Testis (tissue), 2 donors: ENCODE measurements at regions not wholly inside any gene's neighbourhood (a gene's known extent, or its start where the extent isn't known, plus 50 kb on each side); places are given as distances from the start of the nearest gene placed in this dataset.
A peak's percentile ranks its signal among the peaks of the same experiment; 100 is the strongest.

ENCODE experiments used
- DNase-seq: peaks from one replicate; pipeline ENCODE4 v3.0.0-alpha.2; 2019
- H3K27ac ChIP-seq, 2 donors: fragments of 200-600 bp; sonication (generic); one replicate each; pipeline ENCODE4 v1.5.1; 2019
- H3K27me3 ChIP-seq: fragments of 200-600 bp; sonication (generic); one replicate; pipeline ENCODE4 v1.5.1; 2019
- H3K36me3 ChIP-seq: fragments of 200-600 bp; sonication (generic); one replicate; pipeline ENCODE4 v1.5.1; 2017; ENCODE audit warnings: low read depth; ENCODE audit errors: missing control alignments
- H3K4me1 ChIP-seq: fragments of 200-600 bp; sonication (generic); one replicate; pipeline ENCODE4 v1.5.1; 2019
- H3K4me3 ChIP-seq, 2 donors: fragments of 200-600 bp; sonication (generic); one replicate each; pipeline ENCODE4 v1.5.1; 2017 to 2019
- H3K9me3 ChIP-seq: fragments of 200-600 bp; sonication (generic); one replicate; pipeline ENCODE4 v1.5.1; 2017
- CTCF ChIP-seq, 3 experiments: fragments of 450-650 bp in 2 of 3; fragments of 200-600 bp in 1 of 3; sonication (generic) in 1 of 3; IDR thresholded peaks; one replicate each; pipeline ENCODE4 v1.5.1; 2016 to 2019; ENCODE audit warnings: antibody characterized with exemption in 3 of 3, mild to moderate bottlenecking in 2 of 3, moderate library complexity in 1 of 3
- POLR2A ChIP-seq: fragments of 450-650 bp; IDR thresholded peaks from one replicate; pipeline ENCODE4 v1.6.1; 2017; ENCODE audit warnings: antibody characterized with exemption, mild to moderate bottlenecking, moderate library complexity
- WGBS, 2 donors: methylation state at CpG; one replicate each; pipeline ENCODE4 v1.1.5; 2018; 5-methylcytosine and 5-hydroxymethylcytosine counted together
- intact Hi-C: fragments of 100-400 bp; cut with DNase I; formaldehyde crosslinking; loops from one replicate; pipeline ENCODE4 v1.15.1; 2023; ENCODE audit warnings: low total_unique reads

DNA sequence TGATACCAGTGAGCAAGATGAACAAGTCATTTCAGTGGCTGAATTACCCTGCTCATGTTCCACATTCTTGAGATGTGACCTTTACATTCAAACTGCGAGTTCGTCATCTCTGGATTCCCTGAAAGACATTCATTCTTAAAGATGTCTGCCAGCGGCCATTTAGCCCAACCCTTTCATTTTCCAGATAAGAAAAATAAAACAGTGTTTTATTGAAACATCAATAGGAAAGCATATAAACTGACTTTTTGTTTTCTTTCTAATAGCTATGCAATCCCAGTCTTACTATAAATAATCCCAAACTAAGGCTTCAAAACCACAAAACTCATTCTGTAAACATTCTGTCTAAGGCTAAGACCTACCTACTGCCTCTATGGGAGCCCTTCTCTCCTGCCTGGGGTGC is 134.0 kb downstream of the SAMD5 start:
- 69 to 88% methylated on average over 3 of the region's 3 CpGs for WGBS, 2 donors
- Histone ChIP-seq H3K9me3 (no peaks in the 10 kb centered on the region), H3K4me1 (no peaks in the 10 kb centered on the region), H3K36me3 (no peaks in the 10 kb centered on the region), H3K27me3 (no peaks in the 10 kb centered on the region), H3K27ac (no peak overlapping the region), H3K4me3 (no peak overlapping the region)
- TF ChIP-seq POLR2A = no peak
- TF ChIP-seq CTCF (IDR thresholded peaks at IDR 0.05) = no peak
- intact Hi-C loops = no loop called here
- no peak for DNase-seq

DNA sequence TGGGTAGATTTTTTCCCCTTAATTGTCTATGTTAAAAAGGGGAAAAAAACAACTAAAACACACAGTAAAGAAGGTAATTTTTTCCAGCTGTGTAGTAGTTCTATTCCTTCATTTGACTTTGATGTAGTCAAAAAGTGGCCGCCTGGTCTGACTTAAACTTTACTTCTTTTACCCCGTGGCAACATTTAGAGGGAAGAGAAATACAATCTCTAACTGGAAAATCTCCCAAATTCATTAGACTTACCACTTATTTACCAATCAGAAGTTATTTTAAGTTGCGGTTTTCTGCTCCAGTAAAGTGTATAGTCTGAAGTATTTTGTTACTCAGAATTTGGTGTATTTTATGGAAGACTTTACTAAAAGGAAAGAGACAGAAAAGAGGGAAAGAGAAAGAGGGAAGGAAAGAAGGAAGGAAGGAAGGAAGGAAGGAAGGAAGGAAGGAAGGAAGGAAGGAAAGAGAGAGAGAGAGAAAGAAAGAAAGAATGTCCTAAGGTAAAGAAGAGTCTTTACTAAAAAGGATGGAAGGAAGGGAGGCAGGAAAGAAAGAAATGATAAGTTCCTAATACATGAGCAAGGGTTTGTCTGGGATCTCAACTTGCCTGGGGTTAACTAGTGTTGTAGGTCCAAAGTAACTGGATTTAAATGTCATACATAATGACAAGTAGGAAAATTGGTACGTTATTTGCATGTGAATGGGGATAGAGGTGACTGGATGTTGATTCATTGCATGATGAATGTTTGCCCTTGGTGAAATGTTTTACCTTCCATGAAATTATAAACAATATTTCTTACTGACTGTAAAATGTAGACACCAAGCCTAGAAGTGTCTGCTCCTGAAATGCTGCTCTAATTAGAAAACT is 135.1 kb downstream of the SAMD5 start:
- Histone ChIP-seq H3K4me3 (no peak overlapping the region), H3K27ac (no peak overlapping the region), H3K9me3 (no peaks in the 10 kb centered on the region), H3K4me1 (no peaks in the 10 kb centered on the region), H3K27me3 (no peaks in the 10 kb centered on the region), H3K36me3 (no peaks in the 10 kb centered on the region)
- no peak for DNase-seq
- WGBS, 2 donors = 86% methylated on average over 4 of the region's 4 CpGs
- intact Hi-C loops = no loop called here
- no peak for TF ChIP-seq POLR2A
- no peak for TF ChIP-seq CTCF (IDR thresholded peaks at IDR 0.05)

- Histone ChIP-seq H3K4me3 (no peak overlapping the region), H3K36me3 (no peaks in the 10 kb centered on the region), H3K9me3 (no peaks in the 10 kb centered on the region), H3K4me1 (peaks cover 4% of the 10 kb centered on the region), H3K27me3 (no peaks in the 10 kb centered on the region), H3K27ac (no peak overlapping the region)
- intact Hi-C loops = no loop called here
- no peak for DNase-seq
- 64 to 77% methylated on average over 2 of the region's 2 CpGs for WGBS, 2 donors
- no peak for TF ChIP-seq CTCF (IDR thresholded peaks at IDR 0.05)
- TF ChIP-seq POLR2A = no peak
Measured at GRCh38 chr6:147648916-147649315, 140.4 kb downstream of the SAMD5 start.

DNA sequence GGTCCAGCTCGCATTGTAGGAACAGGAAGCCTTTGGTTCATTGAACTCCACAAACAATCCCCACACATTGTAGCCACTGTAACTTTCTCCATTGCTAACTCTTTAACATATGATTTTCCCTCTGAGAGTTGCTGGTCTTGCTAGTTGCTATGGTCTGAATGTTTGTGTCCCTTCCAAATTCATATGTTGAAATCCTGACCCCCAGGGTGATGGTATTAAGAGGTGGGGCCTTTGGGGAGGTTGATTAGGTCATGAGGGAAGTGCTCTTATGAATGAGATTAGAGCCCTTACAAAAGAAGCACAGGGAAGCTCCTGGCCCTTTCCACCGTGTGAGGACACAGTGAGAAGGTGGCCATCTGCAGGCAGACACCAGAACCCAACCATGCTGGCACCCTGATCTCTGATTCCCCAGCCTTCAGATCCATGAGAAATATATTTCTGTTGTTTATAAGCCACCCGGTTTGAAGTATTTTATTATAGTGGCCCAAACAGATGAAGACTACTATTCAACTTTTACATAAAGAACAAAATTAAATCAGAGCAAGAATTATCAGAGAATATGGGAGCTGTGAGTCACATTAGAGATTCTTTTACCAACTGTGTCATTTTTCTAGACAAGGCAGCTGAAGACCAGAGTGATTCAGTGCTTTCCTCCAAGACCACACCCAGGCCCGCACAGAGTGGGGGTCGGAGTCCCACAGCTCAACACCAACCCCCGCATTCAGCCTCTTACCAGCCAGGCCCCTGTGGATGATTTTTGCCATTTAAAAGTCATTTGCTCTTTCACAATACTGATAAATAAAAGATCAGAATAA is 143.0 kb downstream of the SAMD5 start:
- Histone ChIP-seq H3K27ac (peak overlapping the region; percentile 37 to 63), H3K27me3 (no peaks in the 10 kb centered on the region), H3K4me1 (peaks cover 4% of the 10 kb centered on the region), H3K36me3 (no peaks in the 10 kb centered on the region), H3K4me3 (no peak overlapping the region), H3K9me3 (no peaks in the 10 kb centered on the region)
- WGBS, 2 donors = 69 to 73% methylated on average over 6 of the region's 6 CpGs
- TF ChIP-seq POLR2A (no peak), CTCF (IDR thresholded peaks at IDR 0.05) (no peak)
- DNase-seq = peak; percentile 59
- intact Hi-C loops = no loop called here
